Esophagus muscularis mucosa (tissue), 4 donors: ENCODE measurements at regions not wholly inside any gene's neighbourhood (a gene's known extent, or its start where the extent isn't known, plus 50 kb on each side); places are given as distances from the start of the nearest gene placed in this dataset.

Experiments used
- DNase-seq: peaks from one replicate; pipeline ENCODE4 v3.0.0-alpha.2; 2017; ENCODE audit errors: extremely low spot score
- H3K27ac ChIP-seq, 4 donors: fragments of 200-600 bp; sonication (generic); replicated peaks in 1 of 4; 1 replicate in 3 of 4; 2 replicates in 1 of 4; pipeline ENCODE4 v1.5.1; 2016 to 2019; ENCODE audit warnings: mild to moderate bottlenecking in 1 of 4
- H3K27me3 ChIP-seq, 4 donors: fragments of 200-600 bp; sonication (generic); one replicate each; pipeline versions ENCODE4 v1.5.1 to v1.6.0; 2016 to 2019
- H3K36me3 ChIP-seq, 4 donors: fragments of 200-600 bp; sonication (generic); one replicate each; pipeline ENCODE4 v1.5.1; 2016 to 2019
- H3K4me1 ChIP-seq, 4 donors: fragments of 200-600 bp; sonication (generic); one replicate each; pipeline ENCODE4 v1.5.1; 2016 to 2019
- H3K4me3 ChIP-seq, 4 donors: fragments of 200-600 bp; sonication (generic); 1 replicate in 2 of 4; 2 replicates in 2 of 4; pipeline ENCODE4 v1.5.1; 2016 to 2019; ENCODE audit warnings: mild to moderate bottlenecking in 4 of 4, moderate library complexity in 1 of 4
- H3K9me3 ChIP-seq, 4 donors: fragments of 200-600 bp; sonication (generic); 1 replicate in 3 of 4; 2 replicates in 1 of 4; pipeline ENCODE4 v1.5.1; 2016 to 2019
- CTCF ChIP-seq, 3 experiments: fragments of 200-600 bp in 2 of 3; fragments of 450-650 bp in 1 of 3; sonication (generic) in 2 of 3; IDR thresholded peaks; one replicate each; pipeline ENCODE4 v1.5.1; 2017 to 2019; ENCODE audit warnings: antibody characterized with exemption in 3 of 3, mild to moderate bottlenecking in 2 of 3, moderate library complexity in 1 of 3
- EP300 ChIP-seq: sonication (generic); formaldehyde crosslinking; IDR thresholded peaks from one replicate; pipeline ENCODE4 v1.6.1; 2017; ENCODE audit warnings: antibody characterized with exemption
- POLR2A ChIP-seq: fragments of 450-650 bp; IDR thresholded peaks from one replicate; pipeline ENCODE4 v1.6.1; 2017; ENCODE audit warnings: antibody characterized with exemption, moderate library complexity, mild to moderate bottlenecking, low read depth
- POLR2AphosphoS5 ChIP-seq, 2 donors: sonication (generic); formaldehyde crosslinking; IDR thresholded peaks; one replicate each; pipeline ENCODE4 v1.6.1; 2017; ENCODE audit warnings: antibody characterized with exemption in 2 of 2
- WGBS: methylation state at CpG from one replicate; pipeline ENCODE4 v1.1.5; 2018; 5-methylcytosine and 5-hydroxymethylcytosine counted together
- intact Hi-C: fragments of 100-400 bp; cut with DNase I; formaldehyde crosslinking; loops from one replicate; pipeline ENCODE4 v1.15.1; 2023

DNA sequence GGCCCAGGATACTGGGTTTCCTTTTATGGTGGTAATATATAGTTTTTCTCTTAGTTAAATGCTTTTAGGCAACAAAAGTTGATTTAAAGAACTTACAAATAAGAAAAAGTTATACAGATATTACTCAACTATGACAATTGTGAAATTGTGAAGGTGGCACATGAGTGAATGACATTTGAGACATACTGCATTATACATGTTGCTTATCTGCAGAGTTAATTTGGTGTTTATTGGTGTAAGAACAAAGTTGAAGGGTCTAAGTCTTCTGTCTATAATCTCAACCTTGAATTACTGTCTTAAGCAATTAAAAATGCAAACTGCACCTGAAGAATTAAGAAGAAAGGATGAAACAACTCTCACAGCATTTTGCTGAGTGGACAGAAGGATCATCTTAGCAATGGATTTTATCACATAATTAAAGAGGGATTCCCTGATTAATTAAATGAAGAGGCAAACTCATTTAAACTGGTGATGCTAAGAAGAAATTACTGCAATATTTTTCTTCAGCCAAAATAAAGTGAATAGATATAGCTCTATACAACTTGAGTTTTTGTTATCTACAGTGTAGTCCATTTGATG lies 298.9 kb upstream of the TGFBR2 start:
- no peaks in the 10 kb centered on the region for H3K36me3 ChIP-seq
- no peak for DNase-seq
- peak overlapping the region; percentile 41 to 58 (median 52) for H3K27ac ChIP-seq
- peaks cover 0 to 4% (median 0%) of the 10 kb centered on the region in 4 donors for H3K9me3 ChIP-seq
- no peaks in the 10 kb centered on the region for H3K27me3 ChIP-seq
- TF ChIP-seq POLR2AphosphoS5 (IDR thresholded peaks at IDR 0.05): no peak
- no peak for TF ChIP-seq POLR2A
- no peak overlapping the region for H3K4me3 ChIP-seq
- H3K4me1 ChIP-seq: peaks cover 0 to 26% (median 17%) of the 10 kb centered on the region in 4 donors
- intact Hi-C loops: no loop called here

DNA sequence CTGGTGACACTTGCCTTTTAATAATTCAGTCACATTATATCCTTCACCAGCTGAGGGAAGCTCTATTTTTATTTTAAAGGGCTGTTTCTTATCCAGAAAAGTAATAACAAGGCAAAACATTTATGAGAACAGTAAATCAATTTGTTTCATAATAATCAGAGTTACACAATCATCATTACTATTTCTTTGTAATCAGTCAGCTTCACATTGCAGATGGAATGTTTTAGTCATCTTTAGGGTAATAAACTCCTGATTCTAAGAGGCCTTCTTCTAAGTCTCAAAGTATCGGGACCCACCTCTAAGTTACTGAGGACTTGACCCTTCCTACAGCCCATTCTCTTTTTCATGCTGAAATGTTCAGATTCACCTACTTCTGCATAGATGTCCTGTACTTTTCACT lies 298.3 kb upstream of the TGFBR2 start:
- WGBS: 55% methylated on average over 1 of the region's 1 CpG
- intact Hi-C loops: no loop called here
- H3K36me3 ChIP-seq: no peaks in the 10 kb centered on the region
- H3K4me3 ChIP-seq: no peak overlapping the region
- no peak for TF ChIP-seq EP300
- peak in 1 of 2 donors; percentile 55 for TF ChIP-seq POLR2AphosphoS5 (IDR thresholded peaks at IDR 0.05)
- peaks cover 0 to 26% (median 17%) of the 10 kb centered on the region in 4 donors for H3K4me1 ChIP-seq
- H3K27me3 ChIP-seq: no peaks in the 10 kb centered on the region
- H3K9me3 ChIP-seq: peaks cover 0 to 4% (median 0%) of the 10 kb centered on the region in 4 donors
- no peak for DNase-seq
- peak overlapping the region; percentile 41 to 58 (median 52) for H3K27ac ChIP-seq

DNA sequence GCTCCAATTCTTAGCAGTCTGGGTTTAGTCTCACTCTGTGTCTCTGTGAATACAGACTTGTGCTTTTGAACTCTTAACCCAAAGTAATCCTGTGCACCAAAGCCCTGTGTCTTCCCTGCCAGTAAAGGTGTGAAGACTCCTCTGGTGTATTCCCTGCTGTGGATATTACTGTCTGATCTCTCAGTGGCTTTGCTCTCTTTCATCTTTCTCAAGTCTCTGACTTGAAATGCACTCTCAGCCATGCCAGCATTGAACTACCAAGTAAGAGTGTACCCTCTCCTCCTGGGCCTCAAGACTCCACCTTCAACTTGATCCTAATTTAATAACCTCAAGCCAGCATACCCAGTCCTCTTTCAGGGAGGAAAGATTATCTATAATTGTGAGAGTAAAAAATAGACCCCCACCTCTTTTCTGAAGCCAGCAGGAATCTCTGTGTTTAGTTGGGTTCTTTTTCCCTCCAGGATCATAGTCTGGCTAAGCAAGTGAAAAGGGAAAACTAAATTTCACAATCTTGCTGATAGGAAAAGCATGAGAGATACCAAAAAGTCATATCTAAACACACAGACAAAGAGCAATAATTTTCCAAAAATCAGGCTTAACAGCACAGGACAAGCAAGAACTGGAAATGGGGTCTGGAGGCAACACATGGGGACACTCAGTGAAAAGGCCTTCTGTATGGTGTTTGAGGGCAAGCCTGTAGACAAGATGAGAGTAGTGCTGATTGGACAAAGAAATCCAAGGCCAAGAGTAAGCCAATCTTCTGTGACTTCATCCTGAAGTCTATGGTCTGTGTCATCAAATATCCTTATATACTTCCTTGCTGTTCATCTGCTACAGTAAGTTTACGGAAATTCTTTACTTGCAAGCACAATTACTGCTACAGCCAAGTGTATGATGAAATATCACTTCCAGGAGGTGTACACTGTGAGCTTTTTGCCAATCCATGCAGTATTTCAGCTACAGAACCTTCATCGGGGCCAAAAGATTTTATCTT lies 296.1 kb upstream of the TGFBR2 start:
- Histone ChIP-seq H3K4me3 (no peak overlapping the region), H3K27ac (no peak overlapping the region), H3K9me3 (no peaks in the 10 kb centered on the region), H3K27me3 (no peaks in the 10 kb centered on the region), H3K36me3 (no peaks in the 10 kb centered on the region), H3K4me1 (peaks cover 0 to 26% (median 22%) of the 10 kb centered on the region in 4 donors)
- DNase-seq: no peak
- intact Hi-C loops: no loop called here
- WGBS: 94% methylated on average over 2 of the region's 2 CpGs
- TF ChIP-seq CTCF (IDR thresholded peaks at IDR 0.05) (no peak), EP300 (no peak), POLR2A (no peak), POLR2AphosphoS5 (IDR thresholded peaks at IDR 0.05) (no peak)

GRCh38 chr3:30311781-30312180 lies 294.6 kb upstream of the TGFBR2 start:
- Histone ChIP-seq H3K9me3 (no peaks in the 10 kb centered on the region), H3K36me3 (no peaks in the 10 kb centered on the region), H3K4me1 (peaks cover 0 to 26% (median 22%) of the 10 kb centered on the region in 4 donors), H3K27ac (no peak overlapping the region), H3K27me3 (no peaks in the 10 kb centered on the region), H3K4me3 (no peak overlapping the region)
- no peak for TF ChIP-seq CTCF (IDR thresholded peaks at IDR 0.05)
- intact Hi-C loops: no loop called here
- DNase-seq: no peak
- WGBS: 78% methylated on average over 4 of the region's 4 CpGs

DNA sequence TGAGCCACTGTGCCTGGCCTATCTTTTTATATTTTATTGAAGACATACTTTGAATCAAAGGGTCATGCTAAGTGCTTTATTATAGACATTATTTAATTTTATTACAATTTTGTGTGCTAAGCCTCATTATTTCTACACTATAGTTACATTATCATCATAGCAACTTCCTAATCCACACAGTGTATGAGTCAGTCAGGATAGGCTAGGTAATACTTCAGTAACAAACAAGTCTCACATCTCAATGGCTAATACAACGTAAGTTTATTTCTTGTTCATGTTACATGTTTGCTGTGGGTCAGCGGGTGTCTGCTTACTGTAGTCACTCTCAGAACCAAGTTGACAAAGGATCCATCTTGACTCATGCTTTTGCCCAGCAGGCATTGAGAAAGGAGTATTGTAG lies 292.6 kb upstream of the TGFBR2 start:
- H3K9me3 ChIP-seq: no peaks in the 10 kb centered on the region
- no peak for DNase-seq
- H3K4me1 ChIP-seq: peaks cover 0 to 10% (median 10%) of the 10 kb centered on the region in 4 donors
- no peak overlapping the region for H3K4me3 ChIP-seq
- intact Hi-C loops: no loop called here
- no peaks in the 10 kb centered on the region for H3K27me3 ChIP-seq
- H3K36me3 ChIP-seq: no peaks in the 10 kb centered on the region
- TF ChIP-seq POLR2AphosphoS5 (IDR thresholded peaks at IDR 0.05): no peak
- no peak for TF ChIP-seq CTCF (IDR thresholded peaks at IDR 0.05)
- no peak for TF ChIP-seq POLR2A
- TF ChIP-seq EP300: no peak
- H3K27ac ChIP-seq: no peak overlapping the region
- 90% methylated on average over 2 of the region's 2 CpGs for WGBS
